Activated CD8-positive, alpha-beta memory T cell treated with anti-CD3 and anti-CD28 coated beads for 24 hours (primary cell): ENCODE measurements at regions not wholly inside any gene's neighbourhood (a gene's known extent, or its start where the extent isn't known, plus 50 kb on each side); places are given as distances from the start of the nearest gene placed in this dataset.
"Not testable (repeated sequence)": the region's sequence is repeated elsewhere in the genome, so short reads cannot be mapped to it uniquely, and the experiment has no call there.

Experiments
- DNase-seq: peaks from one replicate; pipeline ENCODE4 v3.0.0-alpha.2; 2020

DNA sequence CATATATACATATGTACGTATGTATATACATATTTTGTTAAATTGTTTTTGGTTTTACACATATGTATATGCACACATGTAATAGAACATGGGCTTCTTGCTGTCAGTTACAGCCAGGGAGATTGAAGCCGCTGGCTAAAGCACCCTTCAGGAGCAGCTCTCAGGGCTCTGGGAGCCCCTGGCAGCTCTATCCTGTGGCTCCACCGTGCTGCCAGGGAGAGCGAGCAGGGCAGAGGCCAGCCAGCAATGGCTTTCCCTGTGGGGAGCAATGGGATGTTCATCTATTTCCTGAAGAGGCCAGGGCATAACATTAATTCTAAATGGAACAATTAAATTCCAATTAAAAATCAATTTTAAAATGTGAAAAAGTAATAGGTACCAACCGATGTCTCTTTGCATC lies 102.9 kb downstream of the PSMG1 start:
- no peak for DNase-seq

DNA sequence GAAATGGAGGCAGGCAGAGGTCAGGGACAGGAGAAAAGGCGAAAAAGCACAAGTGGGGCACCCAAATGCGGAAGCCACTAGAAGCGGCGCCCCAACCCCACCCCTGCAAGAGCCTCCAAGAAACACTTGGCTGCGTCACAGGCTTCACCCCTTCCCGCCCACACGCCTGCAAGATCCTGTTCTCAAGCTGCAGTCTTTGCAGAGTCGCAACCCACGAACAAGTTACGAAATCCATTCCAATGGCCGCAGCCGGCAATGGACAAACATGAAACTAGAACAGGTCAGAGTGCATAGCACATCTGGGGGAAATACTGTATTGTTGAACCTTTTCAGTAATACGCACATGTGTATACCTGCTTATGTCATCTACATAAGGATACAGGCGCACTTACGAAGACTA lies 103.6 kb downstream of the PSMG1 start:
- no peak for DNase-seq

DNA sequence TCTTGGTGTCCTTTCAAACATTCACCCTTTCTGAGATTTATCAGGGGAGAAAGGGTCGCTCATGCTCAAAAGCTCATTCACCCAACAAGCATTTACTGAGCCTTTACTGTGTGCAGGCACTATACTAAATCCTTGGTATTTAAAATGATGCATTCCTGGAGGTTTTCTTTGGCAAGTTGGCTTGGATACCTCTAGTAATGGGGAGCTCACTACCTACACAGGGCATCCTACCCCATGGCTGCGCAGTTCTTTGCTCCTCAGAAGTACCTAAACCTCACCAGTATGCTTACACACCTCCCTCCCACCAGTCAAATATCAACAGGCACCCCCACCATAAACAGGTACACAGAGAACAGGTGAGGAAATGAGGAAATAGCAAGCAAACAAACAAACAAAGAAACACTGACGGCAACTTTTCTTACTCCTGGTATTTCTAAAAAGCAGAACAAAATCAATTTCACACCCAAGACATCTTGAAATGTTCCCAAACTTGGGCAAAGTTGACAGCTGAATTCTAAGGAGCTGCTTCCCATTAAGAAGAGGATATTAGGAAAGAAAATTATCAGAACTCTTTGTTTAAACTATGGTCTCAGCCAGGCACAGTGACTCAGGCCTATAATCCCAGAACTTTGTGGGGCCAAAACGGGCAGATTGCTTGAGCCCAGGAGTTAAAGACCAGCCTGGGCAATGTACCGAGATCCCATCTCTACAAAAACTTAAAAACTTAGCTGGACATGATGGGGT lies 104.8 kb downstream of the PSMG1 start:
- no peak for DNase-seq

DNA sequence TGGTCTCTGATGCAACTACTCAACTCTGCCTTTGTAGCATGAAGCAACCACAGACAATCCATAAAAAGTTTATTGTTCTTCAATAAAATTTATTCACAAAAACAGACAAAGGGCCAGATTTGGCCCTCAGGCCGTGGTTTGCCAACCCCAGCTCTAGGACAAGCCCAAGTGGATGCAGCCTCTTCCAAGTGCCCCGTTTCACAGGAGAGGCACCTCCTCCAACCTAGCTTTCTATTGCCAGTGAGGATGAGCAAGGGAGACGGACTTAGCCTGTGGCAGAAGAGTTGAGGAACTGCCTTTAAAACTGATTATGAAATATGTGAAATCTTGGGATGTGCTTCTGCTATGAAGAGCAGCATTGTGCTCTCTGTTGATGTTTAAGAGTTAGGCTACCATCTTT lies 105.4 kb downstream of the PSMG1 start:
- DNase-seq: no peak

DNA sequence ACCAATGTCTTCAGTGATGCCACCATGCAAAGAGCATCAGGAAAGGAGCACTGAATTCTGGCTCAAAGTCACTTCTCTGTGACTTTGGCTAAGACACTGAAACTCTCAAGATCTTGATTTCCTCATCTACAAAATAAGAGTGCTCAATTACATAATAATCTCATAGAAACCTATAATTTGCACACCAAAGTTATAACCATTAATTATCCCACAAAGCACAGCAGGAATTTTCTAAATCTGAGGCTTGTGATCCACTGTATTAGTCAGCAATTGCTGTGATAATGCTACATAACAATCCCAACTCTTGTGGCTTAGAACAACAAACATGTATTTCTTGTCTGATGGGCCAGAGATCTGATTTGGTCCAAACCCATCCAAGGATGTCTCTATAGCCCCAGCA lies 108.7 kb downstream of the PSMG1 start:
- no peak for DNase-seq

DNA sequence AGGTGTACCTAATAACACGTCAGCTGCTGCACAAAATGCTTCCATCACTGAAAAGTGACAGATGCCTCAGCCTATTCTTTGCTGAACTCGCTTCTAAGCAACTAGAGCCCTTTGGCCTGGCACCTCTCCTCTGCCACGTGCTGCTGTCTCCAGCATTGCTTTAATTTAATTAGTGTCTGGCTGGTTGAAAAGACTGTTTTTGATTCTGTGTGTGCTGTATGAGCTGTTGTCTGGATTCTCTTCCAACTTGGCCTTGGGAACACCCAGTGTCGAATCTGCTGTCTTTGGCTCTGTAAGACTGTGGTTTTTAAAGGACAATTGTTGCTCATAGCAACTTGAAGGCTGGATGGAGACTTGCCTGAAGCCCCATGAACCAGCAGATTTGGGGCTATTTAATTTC lies 109.5 kb downstream of the PSMG1 start:
- DNase-seq: no peak

DNA sequence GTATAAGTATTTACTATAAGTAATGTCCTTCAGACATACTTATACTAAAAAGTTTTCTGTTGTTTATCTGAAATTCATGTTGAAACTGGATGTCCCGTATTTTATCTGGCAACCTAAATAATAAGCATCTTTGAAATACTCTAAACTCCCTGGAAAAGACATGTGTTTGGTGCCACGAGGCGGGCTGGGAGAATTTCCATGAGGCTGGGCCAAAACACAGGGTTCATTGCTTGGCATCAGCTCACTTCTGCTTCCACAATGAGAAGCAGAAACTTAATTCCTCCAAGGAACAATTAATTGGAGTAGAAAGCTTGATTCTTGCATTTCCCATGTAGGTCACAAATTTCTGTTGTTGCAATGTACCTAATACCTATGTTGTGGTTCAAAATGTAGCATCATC lies 110.2 kb downstream of the PSMG1 start:
- DNase-seq: no peak

DNA sequence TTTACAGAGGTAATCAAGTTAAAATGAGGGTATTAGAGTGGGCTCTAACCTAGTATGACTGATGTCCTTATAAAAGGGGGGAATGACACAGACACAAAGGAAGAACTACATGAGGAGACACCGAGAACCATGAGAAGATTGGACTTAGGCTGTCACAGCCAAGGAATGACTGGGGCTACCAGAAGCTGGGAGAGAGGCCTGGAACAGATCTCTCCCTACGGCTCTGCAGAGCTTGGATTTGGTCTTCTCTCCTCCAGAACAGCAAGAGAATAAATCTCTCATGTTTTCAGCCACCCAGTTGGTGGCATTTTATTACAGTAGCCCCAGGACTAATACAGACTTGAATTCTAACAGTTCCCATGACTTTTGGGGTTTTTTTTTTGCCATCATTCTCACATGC lies 110.8 kb downstream of the PSMG1 start:
- no peak for DNase-seq

DNA sequence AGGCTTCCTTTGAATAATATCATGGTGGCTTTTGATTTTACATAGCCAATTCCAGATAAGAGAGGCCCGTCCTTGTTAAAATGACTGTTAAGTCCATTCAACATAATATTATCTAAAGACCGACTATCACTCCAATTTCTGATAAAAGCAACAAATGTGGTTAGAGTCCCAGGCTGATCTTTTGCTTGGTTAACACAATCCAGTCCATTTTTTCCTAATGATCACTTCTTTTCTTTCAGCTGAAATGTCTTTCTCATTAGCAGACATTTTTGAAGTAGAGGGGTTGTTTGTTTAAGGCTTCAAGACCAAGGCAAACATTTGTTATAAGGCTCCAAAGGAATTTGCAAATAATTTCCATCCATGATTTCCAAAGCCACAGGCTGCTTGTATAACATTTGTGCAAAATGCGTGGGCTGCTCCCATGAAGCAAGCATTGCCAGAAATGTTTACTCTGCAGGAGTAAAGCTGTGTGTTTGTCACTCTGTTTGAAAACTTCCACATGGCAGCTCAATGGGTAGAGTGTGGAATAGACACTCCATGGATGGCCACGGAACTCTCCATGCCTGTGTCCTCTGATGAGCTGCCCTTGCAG lies 111.5 kb downstream of the PSMG1 start:
- no peak for DNase-seq

DNA sequence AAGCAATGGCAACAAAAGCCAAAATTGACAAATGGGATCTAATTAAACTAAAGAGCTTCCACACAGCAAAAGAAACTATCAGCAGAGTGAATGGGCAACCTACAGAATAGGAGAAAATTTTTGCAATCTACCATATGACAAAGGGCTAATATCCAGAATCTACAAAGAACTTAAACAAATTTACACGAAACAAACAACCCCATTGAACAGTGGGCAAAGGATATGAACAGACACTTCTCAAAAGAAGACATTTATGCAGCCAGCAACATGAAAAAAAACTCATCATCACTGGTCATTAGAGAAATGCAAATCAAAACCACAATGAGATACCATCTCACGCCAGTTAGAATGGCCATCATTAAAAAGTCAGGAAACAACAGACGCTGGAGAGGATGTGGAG lies 113.4 kb downstream of the PSMG1 start:
- DNase-seq: not testable (repeated sequence)

DNA sequence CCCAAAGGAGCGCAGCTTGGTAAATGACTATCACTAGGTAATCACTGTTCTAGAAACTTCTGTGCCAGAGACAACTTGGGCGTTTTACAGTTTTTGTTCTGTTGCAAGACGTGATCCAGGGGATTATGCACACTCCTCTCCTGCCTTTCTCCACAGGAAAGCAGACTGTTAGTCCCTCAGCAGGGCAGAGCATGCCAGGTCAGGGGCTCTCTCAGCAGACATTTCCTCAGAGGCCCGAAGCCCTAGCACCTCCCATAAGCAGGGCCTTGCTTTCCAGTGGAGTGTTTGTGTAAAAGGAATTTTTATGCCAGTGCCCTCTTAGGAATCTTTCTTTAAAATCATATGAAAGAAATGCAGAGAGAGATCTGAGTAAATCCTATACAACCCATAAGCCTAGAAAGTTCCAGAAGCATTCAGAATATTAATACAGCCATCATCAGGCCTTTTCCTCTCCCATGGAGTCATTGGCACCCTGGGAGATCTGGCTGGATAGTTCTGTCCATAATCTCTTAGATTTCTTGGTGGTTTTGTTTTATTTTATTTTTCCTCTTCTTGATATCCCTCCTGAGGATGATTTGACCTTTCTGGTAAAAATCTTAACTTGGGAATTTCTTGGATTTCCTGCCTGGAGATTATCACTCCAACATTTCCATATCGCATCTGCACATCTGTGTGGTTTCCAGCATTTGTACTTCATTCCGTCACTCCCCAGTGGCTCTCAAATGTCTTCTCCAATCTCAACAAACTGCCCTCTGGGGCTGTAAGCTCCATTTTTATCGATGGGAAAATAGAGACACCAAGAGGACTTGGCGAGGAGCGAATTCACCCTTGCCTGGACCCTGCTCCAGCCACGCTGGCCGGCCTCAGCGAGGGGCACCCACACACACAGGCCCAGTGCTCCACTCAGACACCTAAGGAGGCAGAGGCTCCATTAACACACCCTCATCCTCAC lies 116.1 kb downstream of the PSMG1 start:
- DNase-seq: no peak

DNA sequence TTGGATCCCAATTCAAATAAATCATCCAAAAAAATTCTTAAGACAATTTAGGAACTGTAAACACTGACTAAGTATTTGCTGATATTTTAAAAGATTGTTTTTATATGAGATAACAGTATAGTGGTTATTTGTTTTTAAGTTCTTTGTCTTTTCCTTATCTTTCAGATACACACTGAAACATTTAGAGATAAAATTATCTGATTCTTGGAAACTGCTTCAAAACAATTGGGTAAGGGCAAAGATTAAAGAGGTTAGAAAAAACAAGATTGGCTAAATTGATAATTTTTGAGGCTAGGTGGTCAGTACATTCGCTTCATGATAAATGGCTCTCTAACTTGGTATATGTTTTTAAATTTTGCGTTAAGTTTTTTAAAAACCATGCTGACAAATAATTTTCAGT lies 117.3 kb downstream of the PSMG1 start:
- no peak for DNase-seq

DNA sequence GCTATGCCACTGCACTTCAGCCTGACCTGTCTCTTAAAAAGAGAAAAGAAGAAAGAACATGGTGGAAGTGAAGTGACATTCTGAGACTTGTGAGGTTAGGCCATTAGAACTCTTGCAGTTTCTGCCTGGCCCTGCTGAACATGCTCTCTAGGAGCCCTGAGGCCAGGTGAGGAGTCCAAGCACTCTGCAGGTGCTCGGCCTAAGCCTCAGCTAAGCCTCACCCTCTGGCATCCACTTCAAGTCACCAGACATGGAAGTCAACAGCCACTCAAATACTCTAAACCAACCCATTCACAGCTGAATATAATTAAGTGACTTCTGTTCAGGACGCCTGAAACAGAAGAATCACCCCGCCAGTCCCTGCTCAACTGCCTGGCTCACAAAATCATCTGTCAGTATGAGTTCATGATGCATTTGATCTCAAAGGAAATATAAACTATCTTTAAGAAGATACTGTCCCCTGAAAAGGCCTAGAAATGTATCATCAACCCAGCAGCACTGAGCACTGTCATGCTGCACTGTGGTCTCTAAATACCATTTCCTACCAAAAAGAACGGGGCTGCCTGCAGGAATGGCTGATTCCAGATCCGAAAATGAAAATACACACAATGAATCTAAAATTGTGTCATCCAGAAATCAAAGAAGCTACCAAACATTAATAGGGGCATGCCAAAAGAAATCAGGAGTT lies 118.8 kb downstream of the PSMG1 start:
- no peak for DNase-seq

DNA sequence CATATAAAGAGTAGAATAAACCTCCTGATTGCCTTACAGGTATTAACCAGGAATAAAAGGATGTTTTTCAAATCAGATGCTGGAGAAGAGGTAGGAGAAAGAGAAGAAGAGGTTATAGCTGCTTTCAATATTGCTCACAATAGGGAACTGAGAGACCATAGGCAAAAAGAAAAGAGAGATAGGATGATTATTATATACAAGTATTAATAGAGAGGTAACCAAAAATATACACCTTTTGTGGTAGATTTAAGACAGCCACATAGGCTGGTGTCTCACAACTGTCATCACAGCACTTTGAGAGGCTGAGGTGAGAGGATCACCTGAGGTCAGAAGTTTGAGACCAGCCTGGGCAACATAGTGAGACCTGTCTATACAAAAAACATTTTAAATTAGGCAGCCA lies 119.7 kb downstream of the PSMG1 start:
- DNase-seq: no peak

DNA sequence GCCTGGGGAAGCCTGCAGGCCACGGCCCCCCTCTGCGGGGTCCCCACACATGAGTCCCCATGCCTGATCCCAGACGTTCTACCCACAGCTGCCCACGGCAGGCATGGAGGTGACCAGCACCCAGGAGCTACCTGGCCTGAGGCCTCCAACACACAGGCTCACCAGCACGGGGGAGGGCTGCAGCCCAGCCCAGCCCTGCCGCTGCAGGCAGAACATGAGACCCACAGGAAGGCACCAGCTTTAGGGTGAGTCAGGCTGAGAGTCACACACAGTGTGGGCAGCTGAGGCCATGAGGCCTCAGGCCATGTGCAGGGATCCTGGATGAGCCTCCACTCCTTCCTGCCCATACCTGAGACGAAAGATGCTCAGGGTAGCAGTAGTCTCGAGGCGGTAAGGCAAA lies 121.1 kb downstream of the PSMG1 start:
- DNase-seq: no peak

DNA sequence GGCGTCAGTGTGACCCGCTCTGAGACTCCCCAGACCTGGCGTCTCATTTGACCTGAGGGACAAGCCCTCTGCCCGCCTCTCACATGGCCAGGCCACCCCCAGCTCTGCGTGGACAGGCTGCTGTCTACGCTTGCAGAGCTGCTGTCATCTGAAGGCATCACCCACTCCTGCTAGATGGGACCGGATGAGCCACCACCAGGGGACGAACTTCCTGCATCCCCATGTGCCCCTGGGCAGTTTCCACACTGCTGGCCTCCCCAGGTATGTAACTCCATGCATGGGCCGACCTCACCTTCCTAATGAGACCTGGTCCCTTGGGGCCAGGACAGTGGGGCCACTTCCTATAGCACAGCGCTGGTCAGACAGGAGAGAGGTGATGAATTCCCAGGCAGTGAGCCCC lies 121.5 kb downstream of the PSMG1 start:
- DNase-seq: no peak

DNA sequence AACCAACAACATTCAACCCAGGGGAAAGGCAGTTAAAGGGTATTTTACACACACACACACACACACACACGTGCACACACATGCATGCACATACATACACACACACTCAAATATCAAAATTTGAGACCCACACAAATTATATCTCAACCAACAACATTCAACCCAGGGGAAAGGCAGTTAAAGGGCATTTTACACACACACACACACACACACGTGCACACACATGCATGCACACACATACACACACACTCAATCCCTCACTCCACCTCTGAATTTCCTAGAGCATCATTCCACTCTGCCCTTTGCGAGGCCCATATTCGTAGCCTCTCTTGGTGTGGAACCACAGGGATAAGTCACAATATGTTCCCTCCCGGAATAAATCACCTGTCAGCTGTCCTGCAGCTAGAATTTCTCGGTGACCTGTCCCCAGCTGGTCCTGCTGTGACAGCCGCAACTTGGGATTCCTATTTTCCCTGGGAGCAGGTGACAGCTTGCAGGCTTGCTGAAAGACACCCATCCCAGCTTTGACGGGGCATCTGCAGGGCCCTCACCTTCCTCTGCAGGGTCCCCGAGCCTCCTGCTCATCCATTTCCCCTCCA lies 122.7 kb downstream of the PSMG1 start:
- DNase-seq: no peak

DNA sequence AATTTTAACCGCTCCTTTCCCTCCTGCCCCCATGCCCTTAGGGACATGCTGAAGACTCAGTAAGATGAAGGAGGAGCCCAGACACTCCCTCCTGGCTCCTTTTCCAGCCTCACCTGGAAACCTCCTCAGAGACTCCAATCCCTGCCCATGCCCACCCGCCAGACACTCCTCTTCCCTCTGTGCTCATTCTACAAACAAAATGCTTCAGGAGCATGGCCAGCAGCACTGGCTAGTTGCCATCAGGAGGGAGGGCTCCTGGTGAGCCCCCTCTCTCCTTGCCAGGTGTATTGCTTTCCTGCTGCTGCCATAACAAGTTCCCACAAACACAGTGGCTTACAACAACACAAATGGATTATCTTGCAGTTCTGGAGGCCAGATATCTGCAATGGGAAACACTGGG lies 126.1 kb downstream of the PSMG1 start:
- DNase-seq: no peak

DNA sequence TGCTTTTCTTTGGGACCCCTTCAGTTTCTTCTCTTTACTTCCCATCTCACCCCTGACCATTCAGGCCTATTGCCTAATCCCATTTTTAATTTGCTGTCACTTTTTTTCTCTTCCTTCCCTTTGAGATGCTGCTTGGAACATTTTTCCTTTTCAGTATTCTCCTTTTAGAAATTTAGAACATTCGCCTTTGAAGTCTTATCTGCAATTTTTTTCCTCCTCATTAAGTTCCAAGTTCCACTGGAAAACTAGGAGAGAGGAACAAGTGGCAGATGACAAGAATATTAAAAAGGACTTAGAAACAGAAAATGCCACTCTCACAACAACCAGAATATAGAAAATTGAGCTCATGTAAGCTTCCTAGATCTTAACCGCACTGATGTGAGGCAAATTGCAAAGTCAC lies 126.6 kb downstream of the PSMG1 start:
- no peak for DNase-seq

DNA sequence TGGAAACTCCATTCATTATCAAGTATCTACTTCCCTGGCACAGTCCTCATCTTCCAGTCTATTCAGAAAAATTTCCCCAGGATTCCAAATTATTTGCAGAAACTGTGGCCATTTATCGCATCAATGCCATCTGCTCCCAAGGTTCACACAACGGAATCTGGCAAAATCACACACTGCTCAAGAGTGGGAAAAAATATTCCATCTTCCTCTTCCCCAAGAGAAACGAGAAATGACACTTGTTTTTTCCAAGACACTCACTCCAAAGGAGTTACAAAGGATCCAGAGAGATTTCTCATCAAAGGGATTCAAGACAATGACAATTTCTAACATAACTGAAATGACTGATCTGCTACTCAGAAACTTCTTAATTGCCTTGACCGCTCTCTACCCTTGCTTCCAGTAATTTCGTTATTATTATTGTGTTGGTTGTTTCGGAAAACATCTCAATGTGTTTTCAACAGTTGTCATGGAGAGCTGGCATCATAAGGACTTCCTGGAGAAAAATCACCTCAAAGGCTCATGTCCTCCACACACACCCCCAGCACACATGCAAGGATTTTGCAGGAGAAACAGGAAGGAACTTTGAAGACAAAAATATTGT lies 128.0 kb downstream of the PSMG1 start:
- no peak for DNase-seq

DNA sequence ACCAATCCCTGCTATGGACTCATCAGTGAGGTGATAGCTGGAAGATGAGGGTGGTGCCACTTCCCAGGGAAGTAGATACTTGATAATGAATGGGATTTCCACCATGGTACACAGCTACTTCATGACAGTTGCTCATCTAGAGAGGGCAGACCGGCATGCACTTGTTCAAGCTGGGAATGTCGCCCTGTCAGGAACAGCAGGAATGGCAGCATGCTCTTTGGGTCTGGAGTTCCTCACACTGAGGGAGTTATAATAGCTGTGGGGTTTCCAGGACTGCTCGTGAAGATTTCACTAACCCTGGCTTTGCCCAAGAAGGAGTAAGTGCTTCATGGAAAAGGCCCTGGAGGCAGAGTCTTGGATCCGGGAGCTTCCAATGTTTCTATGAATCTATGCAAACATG lies 129.2 kb downstream of the PSMG1 start:
- DNase-seq: no peak

DNA sequence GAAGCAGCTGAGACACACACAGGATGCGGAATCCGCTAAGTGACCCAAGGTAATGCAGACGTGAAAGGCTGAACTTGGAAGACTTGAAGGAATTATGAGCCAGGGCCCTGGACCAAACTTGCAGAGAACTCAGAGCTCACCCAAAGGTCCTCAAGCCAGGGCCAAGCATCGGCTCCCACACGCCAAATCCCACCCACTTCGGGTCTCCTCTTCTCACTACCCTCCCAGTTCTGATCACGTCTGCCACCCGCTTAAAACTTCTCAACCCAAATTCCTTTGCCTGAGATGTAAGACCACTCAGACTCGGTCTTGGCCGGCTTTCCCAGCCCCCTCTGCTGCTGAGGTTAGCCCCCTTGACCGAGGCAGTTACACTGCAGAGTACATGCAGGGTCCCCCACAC lies 130.1 kb downstream of the PSMG1 start:
- DNase-seq: no peak

DNA sequence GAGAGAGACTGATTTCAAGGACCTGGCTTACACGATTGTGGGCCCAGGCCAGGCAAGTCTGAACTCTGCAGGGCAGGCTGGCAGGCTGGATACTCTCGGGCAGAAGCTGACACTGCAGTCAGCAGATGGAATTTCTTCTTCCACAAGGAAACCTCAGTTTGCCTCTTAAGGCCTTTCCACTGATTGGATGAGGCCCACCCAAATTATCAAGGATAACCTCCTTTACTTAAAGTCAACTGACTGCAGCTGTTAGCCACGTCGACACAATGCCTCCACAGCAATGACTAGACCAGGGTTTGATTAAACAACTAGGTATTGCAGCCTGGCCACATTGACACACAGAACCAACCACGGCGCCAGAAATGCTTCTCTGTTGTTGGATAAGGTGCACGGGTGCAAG lies 130.5 kb downstream of the PSMG1 start:
- DNase-seq: no peak
